ENCODE measurements at regions not wholly inside any gene's neighbourhood (a gene's known extent, or its start where the extent isn't known, plus 50 kb on each side); places are given as distances from the start of the nearest gene placed in this dataset.

- H3K27ac ChIP-seq (ENCODE audit: low read depth, low read length, poor library complexity, severe bottlenecking) = no peak overlapping the region
- BruUV-seq (replicated peaks) = no TSS peak
- POLR2A ChIA-PET = no interaction called here
Observed at GRCh38 chr16:14344945-14345344, 273.8 kb downstream of the MRTFB start.

GRCh38 chr16:14344292-14344691, 273.2 kb downstream of the MRTFB start:
- Histone ChIP-seq H2AFZ (ENCODE audit: low read length) (no peak overlapping the region), H3K27ac (ENCODE audit: low read depth, low read length, poor library complexity, severe bottlenecking) (no peak overlapping the region), H4K20me1 (ENCODE audit: insufficient read depth, low read length) (no peaks in the 10 kb centered on the region), H3K9me2 (ENCODE audit: insufficient read depth, low read length) (no peaks in the 10 kb centered on the region), H3K4me2 (ENCODE audit: low read length) (no peak overlapping the region), H3K4me3 (ENCODE audit: low read depth, low read length, poor library complexity, severe bottlenecking) (no peak overlapping the region), H3K9me3 (ENCODE audit: low read length) (peaks cover 16% of the 10 kb centered on the region; the same call in 1 of the 2 replicates), H3K36me3 (ENCODE audit: insufficient read depth, low read length) (no peaks in the 10 kb centered on the region; the same call in 1 of the 2 replicates), H3K79me2 (ENCODE audit: insufficient read depth, low read depth, low read length) (no peaks in the 10 kb centered on the region), H3K4me1 (ENCODE audit: insufficient read depth, low read length, poor library complexity, severe bottlenecking) (peaks cover 8% of the 10 kb centered on the region)
- TF ChIP-seq EZH2phosphoT487 (IDR thresholded peaks at IDR 0.05; ENCODE audit: borderline replicate concordance, low read depth, low read length) = no peak
- POLR2A ChIA-PET = no interaction called here
- no TSS peak for BruUV-seq (replicated peaks)
- DNase-seq (ENCODE audit: low spot score) = no peak
- intact Hi-C loops (cut with micrococcal nuclease; ENCODE audit: unreplicated experiment) = no loop called here
- CTCF ChIA-PET (ENCODE audit: unreplicated experiment) = no interaction called here

More at GRCh38 chr16:14344945-14345344, 273.8 kb downstream of the MRTFB start:
- Histone ChIP-seq H3K4me2 (ENCODE audit: low read length) (no peak overlapping the region), H2AFZ (ENCODE audit: low read length) (no peak overlapping the region), H3K4me1 (ENCODE audit: insufficient read depth, low read length, poor library complexity, severe bottlenecking) (peaks cover 13% of the 10 kb centered on the region), H3K79me2 (ENCODE audit: insufficient read depth, low read depth, low read length) (no peaks in the 10 kb centered on the region), H3K36me3 (ENCODE audit: insufficient read depth, low read length) (no peaks in the 10 kb centered on the region; the same call in 1 of the 2 replicates), H3K9me3 (ENCODE audit: low read length) (peaks cover 16% of the 10 kb centered on the region; the same call in 1 of the 2 replicates), H4K20me1 (ENCODE audit: insufficient read depth, low read length) (no peaks in the 10 kb centered on the region), H3K4me3 (ENCODE audit: low read depth, low read length, poor library complexity, severe bottlenecking) (no peak overlapping the region), H3K9me2 (ENCODE audit: insufficient read depth, low read length) (no peaks in the 10 kb centered on the region)
- intact Hi-C loops (cut with micrococcal nuclease; ENCODE audit: unreplicated experiment) = no loop called here
- DNase-seq (ENCODE audit: low spot score) = no peak
- no peak for TF ChIP-seq CTCF (conservative IDR thresholded peaks at IDR 0.05; ENCODE audit: low read length)
- no peak for TF ChIP-seq EZH2phosphoT487 (IDR thresholded peaks at IDR 0.05; ENCODE audit: borderline replicate concordance, low read depth, low read length)
- CTCF ChIA-PET (ENCODE audit: unreplicated experiment) = no interaction called here

- TF ChIP-seq EZH2phosphoT487 (IDR thresholded peaks at IDR 0.05; ENCODE audit: borderline replicate concordance, low read depth, low read length) (no peak), CTCF (conservative IDR thresholded peaks at IDR 0.05; ENCODE audit: low read length) (no peak)
- no peak for DNase-seq (ENCODE audit: low spot score)
- no peaks in the 10 kb centered on the region; the same call in 1 of the 2 replicates for H3K36me3 ChIP-seq (ENCODE audit: insufficient read depth, low read length)
- peaks cover 16% of the 10 kb centered on the region; the same call in 1 of the 2 replicates for H3K9me3 ChIP-seq (ENCODE audit: low read length)
- BruUV-seq (replicated peaks) = no TSS peak
- H2AFZ ChIP-seq (ENCODE audit: low read length) = no peak overlapping the region
- intact Hi-C loops (cut with micrococcal nuclease; ENCODE audit: unreplicated experiment) = no loop called here
- POLR2A ChIA-PET = interaction anchor here (0.6 to 0.7 kb wide), 3 partner anchors 29 to 120 kb away, joined by 3 to 6 read pairs (median 5); no protein-coding TSS in a partner anchor
- no peaks in the 10 kb centered on the region for H3K4me1 ChIP-seq (ENCODE audit: insufficient read depth, low read length, poor library complexity, severe bottlenecking)
- CTCF ChIA-PET (ENCODE audit: unreplicated experiment) = no interaction called here
- no peak overlapping the region for H3K4me3 ChIP-seq (ENCODE audit: low read depth, low read length, poor library complexity, severe bottlenecking)
- no peaks in the 10 kb centered on the region for H3K9me2 ChIP-seq (ENCODE audit: insufficient read depth, low read length)
- H3K79me2 ChIP-seq (ENCODE audit: insufficient read depth, low read depth, low read length) = no peaks in the 10 kb centered on the region
- no peaks in the 10 kb centered on the region for H4K20me1 ChIP-seq (ENCODE audit: insufficient read depth, low read length)
- H3K27ac ChIP-seq (ENCODE audit: low read depth, low read length, poor library complexity, severe bottlenecking) = no peak overlapping the region
- no peak overlapping the region for H3K4me2 ChIP-seq (ENCODE audit: low read length)
Observed at GRCh38 chr16:14341324-14342225, 270.5 kb downstream of the MRTFB start.

All from OCI-LY7 (cell line).